ENCODE measurements at regions not wholly inside any gene's neighbourhood (a gene's known extent, or its start where the extent isn't known, plus 50 kb on each side); places are given as distances from the start of the nearest gene placed in this dataset.

DNA sequence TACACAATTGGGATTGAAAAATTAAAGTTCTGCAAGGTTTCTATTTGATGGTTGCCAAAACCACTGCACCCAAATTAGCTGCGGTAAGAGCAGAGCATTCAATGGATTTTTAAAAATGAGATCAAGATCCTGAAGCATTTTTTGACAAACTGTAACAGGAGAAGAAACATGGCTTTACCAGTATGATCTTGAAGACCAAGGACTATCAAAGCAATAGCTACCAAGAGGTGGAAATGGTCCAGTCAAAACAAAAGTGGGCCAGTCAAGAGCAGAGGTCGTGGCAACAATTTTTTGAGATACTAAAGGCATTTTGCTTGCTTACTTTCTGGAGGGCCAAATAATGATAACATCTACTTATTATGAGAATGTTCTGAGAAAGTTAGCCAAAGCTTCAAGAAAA, 186.8 kb downstream of the RDH14 start:
- DNase-seq = no peak

DNA sequence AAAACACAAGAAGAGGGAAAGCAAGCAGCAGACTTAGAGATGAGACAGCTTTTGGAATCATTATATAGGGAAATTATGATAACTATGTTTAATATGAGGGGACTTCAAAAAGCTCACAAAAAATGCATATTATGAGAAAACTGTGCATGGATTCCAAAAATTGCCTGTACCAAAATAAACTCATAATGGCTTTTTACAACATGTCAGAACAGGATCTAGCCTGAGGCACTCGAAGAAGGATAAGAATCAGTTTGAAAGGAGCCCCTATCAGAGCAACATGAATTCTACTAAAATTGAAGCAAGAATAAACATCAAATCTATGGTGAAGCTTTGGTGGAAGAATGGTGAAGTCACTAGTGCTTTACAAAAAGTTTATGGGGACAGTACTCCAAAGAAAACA, 187.4 kb downstream of the RDH14 start:
- no peak for DNase-seq

GRCh38 chr2:18372641-18373040, 187.8 kb downstream of the RDH14 start:
- DNase-seq = no peak

DNA sequence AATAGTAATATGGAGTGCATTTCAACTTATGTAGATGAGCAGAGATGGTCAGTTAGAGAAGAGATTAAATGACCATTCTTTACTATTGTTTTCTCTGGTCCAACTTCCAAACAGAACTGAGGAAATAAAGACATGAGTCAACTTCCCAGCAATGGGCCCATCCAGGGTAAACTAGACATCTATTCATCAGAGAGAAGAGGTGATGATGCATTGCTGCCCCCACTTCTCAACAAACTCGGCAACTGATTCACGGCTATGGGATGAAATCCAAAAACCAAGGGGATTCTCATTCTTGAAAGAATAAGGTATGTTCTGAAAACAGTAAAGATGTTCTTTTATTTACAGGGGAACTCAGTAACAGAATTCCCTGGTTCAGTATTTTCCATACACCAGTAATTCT, 190.7 kb downstream of the RDH14 start:
- DNase-seq = no peak

DNA sequence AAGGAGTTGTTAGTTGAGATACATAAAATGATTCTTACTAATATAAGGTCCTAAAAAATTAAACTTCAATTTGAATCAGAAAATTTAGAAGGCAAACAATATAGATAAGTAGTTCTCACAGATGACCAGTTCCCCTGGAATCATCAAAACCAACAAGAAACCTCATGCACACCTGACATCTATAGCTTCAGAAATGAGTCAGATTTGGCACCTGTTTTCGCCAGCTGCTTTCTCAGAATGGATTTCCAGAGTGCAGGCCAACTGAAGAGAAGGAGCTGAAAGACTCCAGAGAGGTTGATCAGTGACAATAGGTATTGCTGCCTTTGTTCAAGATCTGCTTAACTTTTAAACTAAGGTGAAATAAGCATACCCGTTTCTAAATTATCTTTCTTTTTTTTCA, 192.4 kb downstream of the RDH14 start:
- no peak for DNase-seq

DNA sequence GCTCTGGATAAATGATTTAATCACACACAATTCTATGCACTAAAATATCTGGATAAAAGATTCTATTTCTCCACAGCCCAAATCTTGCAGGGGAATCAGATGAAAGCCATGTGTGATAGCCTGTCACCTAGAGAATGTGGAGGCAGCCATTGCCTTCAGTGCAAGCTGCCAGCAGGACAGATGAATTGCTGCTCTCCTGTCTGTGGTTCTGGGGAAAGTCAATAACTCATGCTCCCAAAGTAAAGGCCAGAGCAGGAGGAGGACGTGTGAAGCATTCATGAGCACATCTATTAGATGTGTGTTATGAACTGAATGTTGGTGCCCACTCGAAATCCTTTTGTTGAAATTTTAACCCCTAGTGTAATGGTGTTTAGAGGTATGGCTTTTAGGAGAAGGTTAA, 195.1 kb downstream of the RDH14 start:
- no peak for DNase-seq

- DNase-seq = no peak
Observed at GRCh38 chr2:18363348-18363747, 197.1 kb downstream of the RDH14 start.

GRCh38 chr2:18362696-18363095, 197.8 kb downstream of the RDH14 start:
- DNase-seq = no peak

DNA sequence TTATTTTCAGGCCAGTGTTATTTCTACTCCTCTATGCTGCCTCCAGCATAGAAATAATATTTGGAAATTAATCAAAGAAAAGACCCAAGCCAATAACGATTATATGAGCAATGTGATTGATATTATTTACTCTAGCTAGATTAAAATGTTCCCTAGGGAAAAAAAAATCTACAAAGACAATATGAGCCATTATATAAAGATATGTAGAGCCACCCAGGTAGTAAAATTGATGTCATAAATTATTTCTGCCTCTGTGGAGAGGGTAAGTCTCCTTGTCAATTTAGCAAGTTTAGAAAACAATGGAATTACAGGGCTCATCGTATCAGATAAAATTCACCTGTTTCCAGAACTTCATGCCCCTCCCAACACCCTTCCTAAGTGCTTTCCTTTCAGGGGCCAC, 202.9 kb downstream of the RDH14 start:
- DNase-seq = no peak

DNA sequence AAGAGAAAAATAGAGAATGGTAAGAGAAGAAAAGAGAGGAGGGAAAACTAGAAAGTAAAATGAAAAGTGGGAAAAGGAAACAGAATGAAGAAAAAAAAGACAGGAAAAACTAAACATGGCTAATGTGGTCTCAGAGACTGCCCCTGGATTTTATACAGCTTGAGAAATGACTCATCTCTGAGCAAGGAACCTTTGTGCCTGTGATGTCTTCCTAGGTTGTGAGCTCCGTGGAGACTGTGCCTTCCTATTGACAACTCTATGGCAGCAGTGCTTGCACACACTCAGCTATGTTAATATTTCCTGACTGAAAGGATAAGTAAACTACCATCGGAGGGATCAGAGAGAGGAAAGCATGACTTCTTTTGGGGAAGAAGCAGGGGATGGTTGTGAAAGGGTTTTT, 203.8 kb downstream of the RDH14 start:
- DNase-seq = no peak

DNA sequence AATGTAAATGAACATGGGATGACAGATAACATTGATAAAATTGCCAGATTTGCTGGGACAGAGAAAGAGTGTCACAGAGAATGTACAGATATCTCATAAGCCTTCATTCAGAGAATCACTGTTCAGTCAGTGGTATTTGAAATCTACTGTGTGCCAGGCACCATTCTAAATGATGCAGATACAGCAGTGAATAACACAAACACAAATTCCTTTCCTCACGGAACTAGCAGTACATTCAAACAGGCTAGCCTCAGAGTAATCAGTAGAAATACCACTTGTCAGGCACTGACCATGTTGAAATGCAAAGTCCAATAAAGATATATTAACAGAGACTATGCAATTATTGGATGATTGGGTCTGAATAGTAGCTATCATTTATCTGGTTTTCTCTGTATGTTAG, 211.0 kb downstream of the RDH14 start:
- DNase-seq = no peak

DNA sequence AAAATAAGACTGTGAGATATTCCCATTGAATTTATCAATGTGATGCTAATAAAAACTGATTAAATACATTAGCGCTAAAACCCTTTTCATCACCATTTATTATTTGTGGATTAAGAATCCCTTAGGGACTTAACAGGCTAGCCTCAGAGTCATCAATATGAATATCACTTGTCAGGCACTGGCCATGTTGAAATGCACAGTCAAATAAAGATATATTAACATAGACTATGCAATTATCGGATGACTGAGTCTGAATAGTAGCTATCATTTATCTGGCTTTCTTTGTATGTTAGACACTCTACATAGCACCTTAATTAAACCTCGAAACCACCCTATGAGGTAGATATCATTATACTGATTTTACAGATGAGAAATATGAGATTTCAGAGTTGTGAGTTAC, 213.6 kb downstream of the RDH14 start:
- no peak for DNase-seq

DNA sequence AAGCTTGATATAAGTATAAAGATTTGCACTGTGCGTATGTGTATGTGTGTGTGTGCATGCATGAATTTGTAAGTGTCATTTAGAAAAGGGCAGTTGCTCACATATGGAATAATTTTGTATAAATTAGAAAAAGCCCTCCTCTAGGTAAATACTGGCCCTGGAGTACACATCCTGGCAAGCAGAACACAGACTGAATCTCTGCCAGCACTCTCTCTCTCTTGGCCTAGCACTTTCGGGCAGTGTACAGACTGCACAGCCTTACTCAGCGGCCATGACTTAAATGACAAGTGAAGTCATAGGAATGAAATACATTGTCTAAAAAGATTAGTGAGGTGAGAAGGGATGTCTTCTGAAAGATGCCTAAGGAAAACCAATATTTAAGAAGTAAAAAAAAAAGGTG, 214.1 kb downstream of the RDH14 start:
- DNase-seq = no peak

DNA sequence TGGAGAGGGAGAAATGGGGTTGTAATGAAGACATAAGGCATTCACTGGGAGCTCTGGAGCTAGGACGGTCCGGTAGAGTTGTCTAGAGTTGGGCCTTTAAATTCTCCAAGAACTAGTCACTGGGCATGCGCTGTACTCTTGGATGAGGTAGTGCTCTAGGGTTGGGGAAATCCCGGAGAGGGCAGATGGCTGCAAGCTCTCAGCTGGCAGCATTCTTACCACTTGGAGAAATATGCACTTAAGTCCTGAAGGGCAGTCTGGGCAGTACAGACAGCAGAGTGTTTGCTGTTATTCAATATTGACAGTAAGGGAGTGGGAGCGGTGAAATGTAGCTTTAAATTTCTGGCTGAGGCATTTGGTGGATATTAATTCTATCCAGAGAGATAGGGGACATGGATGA, 214.6 kb downstream of the RDH14 start:
- no peak for DNase-seq

GRCh38 chr2:18342901-18343300, 217.6 kb downstream of the RDH14 start:
- DNase-seq = no peak

DNA sequence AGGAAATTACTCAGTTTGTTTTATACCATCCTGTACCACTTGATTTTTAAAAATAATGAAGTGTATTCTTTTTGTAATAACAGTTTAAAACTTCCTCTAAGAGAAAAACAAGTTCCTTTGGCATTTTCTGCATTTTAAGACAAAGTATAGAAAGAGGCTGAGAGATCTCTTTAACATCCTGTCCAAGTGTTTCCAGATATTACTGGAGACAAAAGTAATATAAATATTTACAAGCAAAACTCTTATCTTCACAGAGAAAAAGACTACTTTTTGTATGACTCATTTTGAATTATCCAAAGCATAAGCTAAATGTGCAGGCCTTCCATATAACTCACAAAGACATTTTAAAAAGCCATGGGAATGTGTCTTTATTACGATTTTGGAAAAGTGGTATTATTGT, 221.1 kb downstream of the RDH14 start:
- no peak for DNase-seq

DNA sequence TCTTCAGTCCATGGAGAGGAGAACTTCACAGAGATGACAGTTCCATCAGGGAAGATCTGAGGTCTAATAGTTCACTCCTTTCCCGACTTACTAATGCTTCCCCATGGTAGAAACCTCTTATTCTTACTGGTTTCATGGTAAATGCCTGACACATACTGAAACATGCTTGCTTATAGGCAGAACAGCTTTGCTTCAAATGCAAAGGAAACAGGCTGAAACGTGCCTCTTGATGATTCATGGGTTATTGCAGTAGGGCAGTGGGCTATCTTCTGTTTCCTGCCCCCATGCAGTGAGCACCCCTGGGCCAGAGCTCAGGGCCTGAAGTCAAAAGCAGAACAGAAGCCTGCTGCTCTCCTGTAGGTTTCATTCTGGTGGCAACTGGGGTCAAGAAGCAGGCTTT, 223.5 kb downstream of the RDH14 start:
- no peak for DNase-seq

DNA sequence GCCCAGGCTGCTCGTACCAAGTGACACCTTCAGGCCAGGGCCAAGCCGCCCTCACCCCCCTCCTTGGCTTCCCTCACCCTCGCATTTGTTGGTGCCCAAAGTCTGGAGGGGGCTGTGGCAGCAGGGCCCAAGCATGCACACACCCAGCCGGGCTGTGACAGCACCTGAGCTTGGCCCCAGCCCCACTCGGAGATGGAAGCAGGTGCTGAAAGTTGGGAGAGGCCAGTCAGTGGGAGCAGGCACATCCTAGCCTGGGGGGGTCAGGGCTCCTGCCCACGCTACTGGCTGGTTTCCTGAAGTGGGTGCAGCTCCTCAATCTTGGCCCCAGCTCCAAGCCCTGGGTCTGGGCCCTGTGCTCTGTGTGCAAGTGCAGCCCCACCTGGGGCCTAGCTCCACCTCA, 228.0 kb downstream of the RDH14 start:
- DNase-seq = no peak

DNA sequence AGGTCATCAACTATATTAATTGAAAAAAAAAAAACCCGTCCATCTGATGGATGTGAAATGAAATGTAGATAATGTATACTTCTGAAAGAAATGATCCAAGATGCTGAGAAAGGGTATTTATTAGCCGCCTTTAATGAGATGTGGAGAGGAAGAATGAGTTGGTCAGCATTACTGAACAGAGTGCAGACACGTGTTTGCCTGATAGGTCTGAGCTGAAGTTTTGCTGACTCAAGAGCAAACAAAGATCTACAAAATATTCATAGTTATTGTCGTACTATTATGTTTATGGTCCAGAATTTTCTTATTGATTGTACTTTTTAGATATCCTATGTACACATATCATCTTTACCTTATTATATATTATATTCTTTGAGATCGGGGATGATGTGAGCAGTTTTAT, 235.3 kb downstream of the RDH14 start:
- no peak for DNase-seq

DNA sequence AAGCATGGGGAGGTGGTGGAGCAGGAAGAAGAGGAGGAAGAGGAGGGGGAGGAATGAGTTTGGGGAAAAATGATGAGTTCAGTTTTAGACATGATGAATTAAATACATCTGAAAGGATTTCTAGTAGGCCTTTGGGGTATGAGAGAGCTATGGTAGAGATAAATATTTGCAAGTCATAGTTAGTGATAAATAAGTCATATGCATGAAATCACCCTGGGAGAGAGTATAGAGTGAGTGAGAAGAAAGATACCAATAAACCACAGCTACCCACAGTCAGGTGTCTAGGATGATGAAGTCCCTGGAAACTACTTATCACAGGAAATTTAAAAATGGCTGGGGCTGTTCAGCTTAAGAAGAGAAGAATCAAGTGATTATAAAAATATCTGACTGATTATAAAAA, 240.5 kb downstream of the RDH14 start:
- no peak for DNase-seq

DNA sequence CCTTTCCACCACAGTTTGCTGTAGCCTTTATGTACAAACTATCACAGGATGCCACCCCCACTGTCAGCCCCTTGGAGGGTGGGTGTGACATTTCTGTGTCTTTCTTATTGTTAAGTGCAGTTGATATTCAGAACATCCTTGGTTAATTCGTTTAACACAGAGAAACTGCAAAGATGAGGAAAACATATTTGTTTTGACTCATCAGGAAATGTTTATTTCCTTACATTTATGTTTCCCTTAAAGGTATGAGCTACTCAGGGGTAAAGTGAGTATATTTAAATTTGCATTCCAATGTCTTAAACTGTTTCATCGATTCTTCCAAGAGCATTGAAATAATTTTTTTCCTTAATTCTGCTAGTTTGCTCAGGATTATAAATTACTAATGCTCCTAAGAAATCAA, 243.4 kb downstream of the RDH14 start:
- no peak for DNase-seq

GRCh38 chr2:18312818-18313217, 247.6 kb downstream of the RDH14 start:
- DNase-seq = no peak

- DNase-seq = no peak
Observed at GRCh38 chr2:18311420-18312195, 248.8 kb downstream of the RDH14 start.

GRCh38 chr2:18309627-18310026, 250.8 kb downstream of the RDH14 start:
- no peak for DNase-seq

- DNase-seq = no peak
Observed at GRCh38 chr2:18309188-18309587, 251.3 kb downstream of the RDH14 start.

DNA sequence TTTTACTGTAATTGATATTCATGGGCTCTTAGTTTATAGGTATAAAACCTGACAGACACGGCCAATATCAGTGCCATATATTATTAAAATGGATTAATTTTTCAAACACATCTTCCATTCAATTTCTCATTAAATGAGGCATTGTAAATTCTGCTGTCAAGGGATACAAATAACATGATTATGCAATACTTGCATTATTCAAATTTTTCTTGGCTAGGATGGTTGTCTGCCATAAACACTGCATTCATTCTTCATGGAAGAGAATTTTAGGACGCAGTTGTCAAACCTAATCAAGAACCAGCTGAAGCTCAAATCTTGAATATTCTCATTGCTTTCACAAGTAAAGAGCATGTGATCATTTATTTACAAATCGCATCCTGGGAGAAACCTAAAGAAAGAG, 255.6 kb downstream of the RDH14 start:
- DNase-seq = no peak
